ENCODE measurements at regions not wholly inside any gene's neighbourhood (a gene's known extent, or its start where the extent isn't known, plus 50 kb on each side); places are given as distances from the start of the nearest gene placed in this dataset.

DNA sequence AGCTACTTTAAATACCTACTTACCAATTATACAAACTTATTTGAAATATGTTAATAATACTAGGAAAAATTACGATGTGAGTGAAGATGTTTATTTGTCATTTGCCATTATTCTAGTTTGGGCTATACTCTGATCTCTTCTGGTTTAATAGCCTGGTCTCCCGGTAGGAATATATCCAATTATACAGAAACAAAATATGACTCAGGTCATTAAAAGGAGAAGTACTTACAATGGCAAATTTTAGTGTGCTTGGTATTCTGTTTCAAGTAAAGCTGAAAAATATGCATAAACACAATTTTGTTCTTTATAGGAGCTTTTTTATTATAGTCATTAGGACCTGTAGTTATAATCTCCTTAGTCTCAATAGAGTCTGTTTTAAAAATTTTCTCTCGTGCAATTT, 176.8 kb downstream of the SLCO4C1 start:
- Histone ChIP-seq H3K4me1 (replicated peaks in 1 of 2; ENCODE audit: control insufficient read depth in 2 of 2, insufficient read depth in 2 of 2, low read length in 2 of 2) (no peaks in the 10 kb centered on the region), H3K4me2 (ENCODE audit: insufficient read depth, low read length) (no peak overlapping the region), H3K4me3 (no peak overlapping the region), H3K27ac (ENCODE audit: extremely low read depth, low read depth, low read length) (no peak overlapping the region), H3K36me3 (ENCODE audit: control insufficient read depth, insufficient read depth, low read length) (no peaks in the 10 kb centered on the region), H2AFZ (ENCODE audit: low read depth, low read length) (no peak overlapping the region), H3K27me3 (ENCODE audit: control insufficient read depth in 2 of 2, insufficient read depth in 2 of 2, low read length in 2 of 2) (no peaks in the 10 kb centered on the region), H4K20me1 (replicated peaks; ENCODE audit: control insufficient read depth, insufficient read depth, low read length) (no peaks in the 10 kb centered on the region), H3K79me2 (ENCODE audit: control insufficient read depth, insufficient read depth, low read length) (no peaks in the 10 kb centered on the region), H3K9me3 (replicated peaks; ENCODE audit: control insufficient read depth, insufficient read depth, low read depth, low read length) (no peaks in the 10 kb centered on the region), H3K9me1 (ENCODE audit: control insufficient read depth, insufficient read depth, low read length) (no peaks in the 10 kb centered on the region), H3K9ac (ENCODE audit: insufficient read depth in 1 of 2, low read depth in 2 of 2, low read length in 2 of 2) (no peak overlapping the region)
- intact Hi-C loops (cut with micrococcal nuclease) (no loop called here), in situ Hi-C loops (cut with MboI) (no loop called here)
- TF ChIP-seq FOXJ2 (tag; IDR thresholded peaks at IDR 0.05): no peak
- TF ChIP-seq, protein P1, sequence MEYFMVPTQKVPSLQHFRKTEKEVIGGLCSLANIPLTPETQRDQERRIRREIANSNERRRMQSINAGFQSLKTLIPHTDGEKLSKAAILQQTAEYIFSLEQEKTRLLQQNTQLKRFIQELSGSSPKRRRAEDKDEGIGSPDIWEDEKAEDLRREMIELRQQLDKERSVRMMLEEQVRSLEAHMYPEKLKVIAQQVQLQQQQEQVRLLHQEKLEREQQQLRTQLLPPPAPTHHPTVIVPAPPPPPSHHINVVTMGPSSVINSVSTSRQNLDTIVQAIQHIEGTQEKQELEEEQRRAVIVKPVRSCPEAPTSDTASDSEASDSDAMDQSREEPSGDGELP (CRISPR knock-in tag; IDR thresholded peaks at IDR 0.05; ENCODE audit: borderline replicate concordance): no peak
- no peak for TF ChIP-seq SMAD2 (IDR thresholded peaks at IDR 0.05; ENCODE audit: low read depth, low read length)
- TF ChIP-seq, protein P2, sequence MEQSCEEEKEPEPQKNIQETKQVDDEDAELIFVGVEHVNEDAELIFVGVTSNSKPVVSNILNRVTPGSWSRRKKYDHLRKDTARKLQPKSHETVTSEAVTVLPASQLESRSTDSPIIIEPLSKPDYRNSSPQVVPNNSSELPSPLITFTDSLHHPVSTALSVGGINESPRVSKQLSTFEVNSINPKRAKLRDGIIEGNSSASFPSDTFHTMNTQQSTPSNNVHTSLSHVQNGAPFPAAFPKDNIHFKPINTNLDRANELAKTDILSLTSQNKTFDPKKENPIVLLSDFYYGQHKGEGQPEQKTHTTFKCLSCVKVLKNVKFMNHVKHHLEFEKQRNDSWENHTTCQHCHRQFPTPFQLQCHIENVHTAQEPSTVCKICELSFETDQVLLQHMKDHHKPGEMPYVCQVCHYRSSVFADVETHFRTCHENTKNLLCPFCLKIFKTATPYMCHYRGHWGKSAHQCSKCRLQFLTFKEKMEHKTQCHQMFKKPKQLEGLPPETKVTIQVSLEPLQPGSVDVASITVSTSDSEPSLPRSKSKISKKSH (CRISPR knock-in tag; IDR thresholded peaks at IDR 0.05): no peak
- no peak for TF ChIP-seq RAD51 (IDR thresholded peaks at IDR 0.05; ENCODE audit: borderline replicate concordance, low read depth)
- TF ChIP-seq HMG20A (CRISPR knock-in tag; conservative IDR thresholded peaks at IDR 0.05): no peak
- TF ChIP-seq HNRNPL (IDR thresholded peaks at IDR 0.05; ENCODE audit: low read depth, low read length): no peak
- no peak for TF ChIP-seq SIX5 (IDR thresholded peaks at IDR 0.05; ENCODE audit: borderline replicate concordance in 1 of 2, insufficient read depth in 1 of 2, low read depth in 1 of 2, low read length in 2 of 2)
- CTCF ChIA-PET (ENCODE audit: low intra/inter-chr PET ratio): no interaction called here
- no TSS peak for BruUV-seq (replicated peaks)
- 2% methylated on average over 3 of the region's 3 CpGs for WGBS (ENCODE audit: insufficient coverage, low coverage, missing lambda C conversion rate)
- ATAC-seq: no peak
- POLR2A ChIA-PET: no interaction called here
- DNase-seq (ENCODE audit: extremely low read depth in 1 of 4, low spot score in 3 of 4): no peak
- no peak for FAIRE-seq

Measured in K562 (cell line).